Muscle of leg (tissue), 3 donors: ENCODE measurements at regions not wholly inside any gene's neighbourhood (a gene's known extent, or its start where the extent isn't known, plus 50 kb on each side); places are given as distances from the start of the nearest gene placed in this dataset.
A peak's percentile ranks its signal among the peaks of the same experiment; 100 is the strongest.

Source experiments
- DNase-seq: peaks from one replicate; pipeline ENCODE4 v3.0.0; 2013
- H3K27ac ChIP-seq: one replicate; pipeline ENCODE4 v1.5.1; 2013; ENCODE audit warnings: mild to moderate bottlenecking, low read length, control low read depth
- H3K27me3 ChIP-seq: one replicate; pipeline ENCODE4 v1.6.1; 2013; ENCODE audit warnings: low read length; ENCODE audit not compliant: control insufficient read depth, insufficient read depth
- H3K36me3 ChIP-seq: one replicate; pipeline ENCODE4 v1.6.1; 2013; ENCODE audit warnings: low read length; ENCODE audit not compliant: control insufficient read depth, insufficient read depth
- H3K4me1 ChIP-seq: one replicate; pipeline ENCODE4 v1.6.1; 2013; ENCODE audit warnings: low read length; ENCODE audit not compliant: control insufficient read depth, insufficient read depth
- H3K4me3 ChIP-seq: one replicate; pipeline ENCODE4 v1.5.1; 2013; ENCODE audit warnings: low read length, control low read depth
- H3K9me3 ChIP-seq: replicated peaks from 2 replicates; pipeline ENCODE4 v1.6.1; 2013; ENCODE audit warnings: low read depth, low read length; ENCODE audit not compliant: control insufficient read depth
- WGBS: methylation state at CpG from one replicate; pipeline ENCODE4 v1.1.5; 2013; ENCODE audit warnings: missing lambda C conversion rate; ENCODE audit not compliant: insufficient coverage; 5-methylcytosine and 5-hydroxymethylcytosine counted together

DNA sequence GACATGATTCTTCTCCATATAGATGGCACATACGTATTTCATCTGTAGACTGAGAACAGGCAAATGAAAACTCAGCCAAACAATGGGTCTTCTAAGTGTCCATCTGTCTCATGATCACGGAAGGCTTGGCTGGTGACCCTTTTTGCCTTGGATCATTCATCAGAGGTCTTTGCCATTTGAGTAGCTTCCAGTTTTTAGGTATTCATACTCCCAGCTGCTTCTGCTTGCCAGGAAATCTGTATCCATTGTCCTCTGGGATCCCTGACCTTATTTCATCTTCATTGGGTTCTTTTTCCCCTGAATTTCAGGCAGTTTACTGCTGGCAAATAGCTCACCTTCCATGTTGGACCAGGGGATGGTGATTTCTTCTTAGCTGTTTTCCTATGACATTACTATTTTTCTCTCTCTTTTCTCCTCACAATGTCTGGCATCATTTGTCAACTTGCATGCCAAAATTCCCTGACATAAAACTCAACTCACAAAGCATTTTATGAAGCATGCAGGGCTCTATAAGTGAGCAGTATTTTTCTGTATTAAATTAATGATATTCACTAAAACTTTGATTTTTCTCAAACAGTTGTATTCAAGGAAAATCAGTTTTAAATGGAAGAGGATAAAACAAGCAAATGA lies 241.2 kb downstream of the DNAJB9 start:
- Histone ChIP-seq H3K4me1 (peaks cover 11% of the 10 kb centered on the region), H3K36me3 (no peaks in the 10 kb centered on the region), H3K27ac (no peak overlapping the region), H3K9me3 (no peaks in the 10 kb centered on the region), H3K27me3 (no peaks in the 10 kb centered on the region), H3K4me3 (no peak overlapping the region)
- DNase-seq: peak; percentile 84
- WGBS: 14% methylated on average over 2 of the region's 2 CpGs

DNA sequence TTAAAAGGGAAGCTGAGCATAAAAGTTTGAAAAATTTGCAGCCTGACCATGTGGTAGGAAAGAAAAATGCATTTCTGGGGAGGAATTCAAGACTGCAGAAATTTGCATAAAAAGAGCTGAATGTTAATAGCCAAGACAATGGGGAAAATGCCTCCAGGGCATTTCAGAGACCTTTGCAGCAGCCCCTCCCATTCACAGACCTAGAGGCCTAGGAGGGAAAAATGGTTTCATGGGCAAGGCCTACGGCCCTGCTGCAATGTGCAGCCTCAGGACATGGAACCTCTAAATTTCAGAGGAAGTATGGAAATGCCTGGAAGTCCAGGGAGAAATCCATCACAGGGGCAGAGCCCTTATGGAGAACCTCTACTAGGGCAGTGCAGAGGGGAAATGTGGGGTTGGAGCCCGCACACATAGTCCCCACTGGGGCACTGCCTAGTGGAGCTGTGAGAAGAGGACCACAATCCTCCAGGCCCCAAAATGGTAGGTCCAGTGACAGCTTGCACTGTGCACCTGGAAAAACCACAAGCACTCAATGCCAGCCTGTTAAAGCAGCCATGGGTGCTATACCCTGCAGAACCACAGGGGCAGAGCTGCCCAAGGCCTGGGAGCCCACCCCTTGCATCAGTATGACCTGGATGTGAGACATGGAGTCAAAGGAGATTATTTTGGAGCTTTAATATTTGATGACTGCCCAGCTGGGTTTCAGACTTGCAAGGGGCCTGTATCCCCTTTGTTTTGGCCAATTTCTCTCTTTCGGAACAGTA lies 243.8 kb downstream of the DNAJB9 start:
- WGBS: 100% methylated on average over 1 of the region's 3 CpGs
- H3K27me3 ChIP-seq: no peaks in the 10 kb centered on the region
- H3K4me3 ChIP-seq: no peak overlapping the region
- H3K27ac ChIP-seq: no peak overlapping the region
- DNase-seq: no peak
- H3K36me3 ChIP-seq: no peaks in the 10 kb centered on the region
- no peaks in the 10 kb centered on the region for H3K9me3 ChIP-seq
- peaks cover 12% of the 10 kb centered on the region for H3K4me1 ChIP-seq

DNA sequence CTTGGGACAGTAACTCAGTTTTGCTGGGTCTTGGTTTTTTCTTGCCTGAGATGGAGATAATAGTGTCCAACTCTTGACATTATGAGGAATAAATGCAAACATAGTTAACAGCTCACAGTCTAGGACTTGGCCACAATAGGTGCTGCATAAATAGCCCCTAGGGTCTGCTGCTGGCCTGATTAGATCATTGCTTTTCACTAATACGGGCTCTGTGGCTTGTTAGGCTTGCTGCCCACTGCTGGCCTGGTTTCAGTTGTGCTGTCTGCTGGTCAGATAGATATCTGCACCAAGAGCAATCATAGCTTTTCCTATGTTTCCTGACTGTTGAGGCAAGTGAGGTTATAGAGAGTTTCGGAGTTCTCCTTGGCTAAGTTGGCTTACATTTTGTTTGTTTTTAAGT lies 246.1 kb downstream of the DNAJB9 start:
- no peak overlapping the region for H3K4me3 ChIP-seq
- H3K4me1 ChIP-seq: peaks cover 12% of the 10 kb centered on the region
- H3K36me3 ChIP-seq: no peaks in the 10 kb centered on the region
- no peaks in the 10 kb centered on the region for H3K9me3 ChIP-seq
- no peak for DNase-seq
- H3K27ac ChIP-seq: no peak overlapping the region
- no peaks in the 10 kb centered on the region for H3K27me3 ChIP-seq
- WGBS: no CpG with 5 or more reads among the region's 2 CpGs

DNA sequence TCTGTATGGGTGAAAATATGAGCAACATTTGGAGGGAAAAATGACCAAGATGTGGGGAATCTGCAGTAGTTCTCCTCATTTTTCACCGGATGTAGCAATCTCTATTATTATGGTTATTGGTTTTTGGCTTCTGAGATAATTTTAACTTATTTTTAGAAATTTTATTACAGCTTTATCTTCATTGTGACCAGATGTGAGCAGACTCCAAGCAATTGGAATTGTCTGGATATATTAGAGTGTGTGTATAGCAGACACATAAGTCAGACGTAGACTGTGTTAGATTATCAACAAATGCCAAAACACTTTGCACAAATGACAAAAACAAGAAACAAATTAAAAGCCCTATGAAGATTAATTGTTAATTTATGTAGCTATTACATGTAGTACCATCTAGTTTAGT lies 249.1 kb downstream of the DNAJB9 start:
- Histone ChIP-seq H3K4me3 (no peak overlapping the region), H3K27me3 (no peaks in the 10 kb centered on the region), H3K27ac (no peak overlapping the region), H3K4me1 (peaks cover 4% of the 10 kb centered on the region), H3K36me3 (no peaks in the 10 kb centered on the region), H3K9me3 (no peaks in the 10 kb centered on the region)
- peak; percentile 52 for DNase-seq
- WGBS: no CpG with 5 or more reads among the region's 2 CpGs

DNA sequence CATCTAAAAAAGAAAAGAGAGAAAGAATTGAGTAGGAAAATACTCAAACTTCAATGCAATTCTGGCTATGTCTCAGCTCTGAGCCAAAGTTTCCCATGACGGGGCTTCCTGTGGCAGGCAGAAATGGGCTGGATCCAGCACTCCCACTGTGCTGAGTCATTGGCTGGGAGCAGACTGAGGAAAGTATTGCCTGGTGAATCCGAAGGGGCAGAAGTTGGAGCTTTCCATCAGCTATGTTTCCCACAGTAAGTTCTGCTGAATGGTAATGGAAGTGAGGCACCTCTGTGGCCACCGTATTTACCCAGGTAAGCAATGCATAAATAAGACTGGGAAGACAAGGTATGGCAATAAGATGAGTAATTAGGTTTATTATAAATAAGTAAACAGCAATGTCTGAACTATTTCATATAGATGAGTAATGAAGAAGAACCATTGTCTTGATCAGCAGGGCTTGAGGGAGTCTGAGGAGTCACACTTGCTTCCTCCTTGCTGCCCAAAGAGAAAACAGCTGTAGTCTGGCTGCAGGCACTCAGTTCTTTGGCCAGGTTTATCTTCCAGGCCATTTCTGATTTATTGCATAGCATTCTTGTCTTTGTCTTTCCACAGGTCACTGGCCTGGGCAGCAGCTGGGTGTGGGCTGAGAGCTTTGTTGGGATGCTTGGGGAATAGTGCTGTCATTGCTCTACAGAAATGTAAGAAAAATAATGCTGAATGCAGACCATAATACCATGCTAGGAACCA lies 255.3 kb downstream of the DNAJB9 start:
- Histone ChIP-seq H3K36me3 (no peaks in the 10 kb centered on the region), H3K4me1 (peaks cover 2% of the 10 kb centered on the region), H3K27ac (no peak overlapping the region), H3K9me3 (no peaks in the 10 kb centered on the region), H3K27me3 (no peaks in the 10 kb centered on the region), H3K4me3 (no peak overlapping the region)
- peak; percentile 67 for DNase-seq
- WGBS: 34% methylated on average over 2 of the region's 3 CpGs

DNA sequence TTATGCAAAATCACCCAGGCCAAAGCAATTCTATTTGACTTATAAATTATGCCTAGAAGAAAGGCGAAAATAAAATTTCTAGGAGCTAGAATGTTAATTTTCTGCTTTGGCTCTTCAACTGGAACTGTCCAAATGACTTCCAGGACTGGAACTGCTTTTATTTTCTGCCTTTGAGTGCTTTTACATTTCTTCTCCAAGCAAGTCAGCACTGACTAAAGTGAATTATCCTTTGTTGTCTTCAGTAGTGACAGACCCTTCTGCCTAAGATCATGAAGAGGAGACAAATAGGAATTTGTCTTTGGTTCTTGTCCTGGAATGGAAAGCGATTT lies 255.9 kb downstream of the DNAJB9 start:
- Histone ChIP-seq H3K4me3 (no peak overlapping the region), H3K27ac (no peak overlapping the region), H3K9me3 (no peaks in the 10 kb centered on the region), H3K4me1 (peaks cover 2% of the 10 kb centered on the region), H3K27me3 (no peaks in the 10 kb centered on the region), H3K36me3 (no peaks in the 10 kb centered on the region)
- DNase-seq: peak; percentile 78
- 44% methylated on average over 1 of the region's 2 CpGs for WGBS

DNA sequence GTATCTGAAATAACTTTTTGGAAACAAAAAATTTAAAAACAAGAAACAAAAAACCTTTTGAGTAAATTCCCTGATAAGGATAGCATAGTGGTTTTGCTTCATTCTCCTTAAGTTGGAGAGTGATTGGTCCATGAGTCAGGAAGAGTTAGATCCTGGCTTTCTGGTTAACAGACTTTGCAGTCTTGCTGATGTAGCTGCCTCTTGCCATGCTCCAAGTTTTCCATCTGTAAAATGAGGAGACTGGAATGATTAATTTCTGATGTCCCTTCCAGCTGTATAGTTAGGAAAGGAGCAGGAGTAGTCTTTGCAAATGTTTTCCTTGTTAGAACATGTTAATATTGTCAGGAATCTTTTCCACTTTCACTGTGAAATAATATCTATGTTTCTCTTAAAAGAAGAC lies 266.6 kb downstream of the DNAJB9 start:
- no peak overlapping the region for H3K4me3 ChIP-seq
- H3K27ac ChIP-seq: no peak overlapping the region
- H3K27me3 ChIP-seq: no peaks in the 10 kb centered on the region
- H3K4me1 ChIP-seq: peaks cover 3% of the 10 kb centered on the region
- peaks cover 4% of the 10 kb centered on the region for H3K9me3 ChIP-seq
- no peaks in the 10 kb centered on the region for H3K36me3 ChIP-seq
- peak; percentile 90 for DNase-seq

DNA sequence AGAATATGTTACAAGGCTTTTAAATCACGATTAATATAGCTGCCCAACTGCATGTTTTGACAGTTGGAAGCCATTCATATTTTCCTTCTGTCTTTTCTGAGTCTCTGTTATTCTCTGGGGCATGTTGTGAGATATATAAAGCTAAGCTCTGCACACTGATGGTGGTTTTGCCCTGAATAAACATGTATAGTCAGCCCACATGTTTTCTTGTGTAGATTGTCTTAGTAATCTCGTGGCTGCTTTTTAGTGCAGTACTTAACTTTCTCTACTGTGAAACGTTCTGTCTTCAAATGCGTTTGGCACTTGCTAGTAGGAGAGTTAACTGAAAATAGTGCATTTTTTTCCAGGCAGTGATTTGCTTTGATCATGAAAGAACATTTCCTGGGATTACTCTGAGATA lies 268.5 kb downstream of the DNAJB9 start:
- peak; percentile 63 for DNase-seq
- no peak overlapping the region for H3K4me3 ChIP-seq
- H3K27ac ChIP-seq: peak overlapping the region; percentile 48
- H3K27me3 ChIP-seq: no peaks in the 10 kb centered on the region
- no peaks in the 10 kb centered on the region for H3K36me3 ChIP-seq
- peaks cover 4% of the 10 kb centered on the region for H3K9me3 ChIP-seq
- H3K4me1 ChIP-seq: peaks cover 3% of the 10 kb centered on the region
- WGBS: no CpG with 5 or more reads among the region's 4 CpGs

DNA sequence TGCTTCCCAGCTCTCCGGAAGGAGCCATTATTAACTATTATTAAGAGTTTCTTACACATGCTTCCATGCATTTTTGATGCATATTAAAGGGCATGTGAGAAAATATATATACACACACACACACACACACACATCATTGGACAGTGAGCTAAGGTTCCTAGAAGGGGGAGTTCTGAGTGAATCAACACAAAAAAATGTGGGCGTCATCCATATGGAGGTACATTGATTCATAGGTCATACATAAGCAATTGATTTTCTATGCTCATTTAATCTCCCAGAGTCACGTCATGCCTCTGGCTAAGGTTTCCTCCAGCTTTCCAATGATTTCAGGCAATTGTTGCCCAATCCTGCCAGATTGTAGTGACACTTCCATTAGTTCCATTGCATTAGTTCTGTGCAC lies 269.4 kb downstream of the DNAJB9 start:
- H3K4me3 ChIP-seq: no peak overlapping the region
- peaks cover 2% of the 10 kb centered on the region for H3K9me3 ChIP-seq
- H3K36me3 ChIP-seq: no peaks in the 10 kb centered on the region
- no peak overlapping the region for H3K27ac ChIP-seq
- WGBS: 0% methylated on average over 1 of the region's 3 CpGs
- no peaks in the 10 kb centered on the region for H3K27me3 ChIP-seq
- peaks cover 3% of the 10 kb centered on the region for H3K4me1 ChIP-seq
- peak; percentile 72 for DNase-seq

DNA sequence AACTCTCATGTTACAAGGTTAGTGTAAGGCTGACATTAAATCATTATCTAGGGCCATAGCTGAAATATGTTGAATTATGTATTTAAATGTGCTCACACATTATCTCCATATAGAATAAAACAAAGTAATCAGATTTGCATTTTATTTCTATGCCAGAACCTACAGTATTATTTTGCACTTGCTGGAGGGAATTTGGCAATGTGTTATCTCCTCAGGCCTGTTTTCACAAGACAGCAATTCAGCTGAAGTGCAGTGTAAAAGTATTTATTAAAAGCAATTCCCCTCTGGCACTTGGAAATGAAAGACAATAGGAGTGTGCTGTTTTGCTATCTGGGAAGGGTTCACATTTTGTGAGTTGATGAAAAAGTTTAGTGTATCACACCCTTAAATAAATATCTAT lies 276.3 kb downstream of the DNAJB9 start:
- Histone ChIP-seq H3K4me3 (no peak overlapping the region), H3K27ac (no peak overlapping the region), H3K9me3 (no peaks in the 10 kb centered on the region), H3K27me3 (no peaks in the 10 kb centered on the region), H3K4me1 (no peaks in the 10 kb centered on the region), H3K36me3 (no peaks in the 10 kb centered on the region)
- no peak for DNase-seq
